Mucosa of stomach (tissue), 1 donor: ENCODE measurements at regions not wholly inside any gene's neighbourhood (a gene's known extent, or its start where the extent isn't known, plus 50 kb on each side); places are given as distances from the start of the nearest gene placed in this dataset.

ENCODE experiments used
- H3K27me3 ChIP-seq: one replicate; pipeline ENCODE4 v1.7.0; 2013; ENCODE audit warnings: mild to moderate bottlenecking, low read length; ENCODE audit not compliant: control insufficient read depth, insufficient read depth
- H3K36me3 ChIP-seq: one replicate; pipeline ENCODE4 v1.7.0; 2013; ENCODE audit warnings: low read length; ENCODE audit not compliant: control insufficient read depth, insufficient read depth
- H3K4me1 ChIP-seq: one replicate; pipeline ENCODE4 v1.7.0; 2013; ENCODE audit warnings: mild to moderate bottlenecking, low read length; ENCODE audit not compliant: control insufficient read depth, insufficient read depth
- H3K4me3 ChIP-seq: one replicate; pipeline ENCODE4 v1.7.0; 2013; ENCODE audit warnings: low read length
- H3K9ac ChIP-seq: one replicate; pipeline ENCODE4 v1.7.0; 2013; ENCODE audit warnings: mild to moderate bottlenecking, low read length, moderate library complexity
- H3K9me3 ChIP-seq: one replicate; pipeline ENCODE4 v1.7.0; 2013; ENCODE audit warnings: mild to moderate bottlenecking, low read length, moderate library complexity; ENCODE audit not compliant: control insufficient read depth
- donor health status: Pancreatic carcinoma.

GRCh38 chr2:205857520-205858237, 175.4 kb downstream of the NRP2 start:
- H3K9me3 ChIP-seq = no peaks in the 10 kb centered on the region
- no peaks in the 10 kb centered on the region for H3K36me3 ChIP-seq
- peaks cover 11% of the 10 kb centered on the region for H3K4me1 ChIP-seq
- H3K27me3 ChIP-seq = peaks cover 2% of the 10 kb centered on the region
- no peak overlapping the region for H3K4me3 ChIP-seq
- no peak overlapping the region for H3K9ac ChIP-seq

- H3K9me3 ChIP-seq = no peaks in the 10 kb centered on the region
- H3K4me3 ChIP-seq = no peak overlapping the region
- no peak overlapping the region for H3K9ac ChIP-seq
- H3K4me1 ChIP-seq = no peaks in the 10 kb centered on the region
- no peaks in the 10 kb centered on the region for H3K36me3 ChIP-seq
- H3K27me3 ChIP-seq = no peaks in the 10 kb centered on the region
These were observed 170.2 kb downstream of the NRP2 start for GRCh38 chr2:205852457-205852856.

- Histone ChIP-seq H3K4me1 (no peaks in the 10 kb centered on the region), H3K36me3 (no peaks in the 10 kb centered on the region), H3K9ac (no peak overlapping the region), H3K27me3 (no peaks in the 10 kb centered on the region), H3K9me3 (no peaks in the 10 kb centered on the region), H3K4me3 (no peak overlapping the region)
These were observed 168.3 kb downstream of the NRP2 start for GRCh38 chr2:205850611-205851010.

- no peaks in the 10 kb centered on the region for H3K27me3 ChIP-seq
- no peaks in the 10 kb centered on the region for H3K4me1 ChIP-seq
- H3K9me3 ChIP-seq = no peaks in the 10 kb centered on the region
- no peak overlapping the region for H3K4me3 ChIP-seq
- H3K9ac ChIP-seq = no peak overlapping the region
- no peaks in the 10 kb centered on the region for H3K36me3 ChIP-seq
These were observed 167.8 kb downstream of the NRP2 start for GRCh38 chr2:205850132-205850531.

- Histone ChIP-seq H3K4me1 (no peaks in the 10 kb centered on the region), H3K36me3 (no peaks in the 10 kb centered on the region), H3K4me3 (no peak overlapping the region), H3K9ac (no peak overlapping the region), H3K9me3 (no peaks in the 10 kb centered on the region), H3K27me3 (no peaks in the 10 kb centered on the region)
These were observed 166.8 kb downstream of the NRP2 start for GRCh38 chr2:205849136-205849535.

GRCh38 chr2:205848601-205849000, 166.3 kb downstream of the NRP2 start:
- Histone ChIP-seq H3K36me3 (no peaks in the 10 kb centered on the region), H3K4me1 (no peaks in the 10 kb centered on the region), H3K27me3 (no peaks in the 10 kb centered on the region), H3K9me3 (no peaks in the 10 kb centered on the region), H3K4me3 (no peak overlapping the region), H3K9ac (no peak overlapping the region)
